ENCODE measurements at regions not wholly inside any gene's neighbourhood (a gene's known extent, or its start where the extent isn't known, plus 50 kb on each side); places are given as distances from the start of the nearest gene placed in this dataset.

- TF ChIP-seq POLR2A (IDR thresholded peaks at IDR 0.05) (no peak), CTCF (IDR thresholded peaks at IDR 0.05) (no peak)
Measured at GRCh38 chr9:93376411-93376810, 75.1 kb upstream of the FAM120A start.
